GM18907 (cell line): ENCODE measurements at regions not wholly inside any gene's neighbourhood (a gene's known extent, or its start where the extent isn't known, plus 50 kb on each side); places are given as distances from the start of the nearest gene placed in this dataset.

ENCODE experiments used
- ATAC-seq: cut with Tn5 transposase; IDR thresholded peaks from one replicate; pipeline ENCODE4 v1.9.1; 2021; ENCODE audit warnings: mild to moderate bottlenecking, moderate library complexity; ENCODE audit not compliant: unreplicated experiment

DNA sequence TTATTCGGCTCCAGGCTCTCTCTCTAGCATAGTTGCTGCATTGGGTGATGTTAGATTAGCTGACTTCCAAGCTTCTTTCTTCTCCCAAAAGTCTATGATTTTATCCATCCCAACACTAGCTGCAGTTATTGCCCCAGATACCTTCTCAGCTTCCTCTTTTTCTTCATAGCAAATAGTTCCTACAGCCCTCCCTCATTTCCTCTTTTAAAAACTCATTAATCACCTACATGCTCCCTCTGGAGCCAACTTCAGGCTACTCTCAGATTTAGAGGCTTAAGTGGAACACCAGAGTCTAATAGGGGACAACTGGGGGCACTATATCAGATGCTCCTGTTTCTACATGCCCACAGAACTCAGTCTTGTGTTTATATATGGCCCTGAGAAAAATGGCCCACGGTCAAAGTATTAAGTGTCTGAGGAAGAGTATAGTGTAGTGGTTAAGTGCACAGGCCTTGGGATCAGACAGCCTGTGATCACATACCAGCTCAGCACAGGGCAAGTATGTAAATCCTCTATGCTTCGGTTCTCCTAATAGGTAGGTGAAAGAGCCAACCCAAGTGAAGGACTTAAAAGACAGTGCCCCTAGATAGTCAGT lies 241.9 kb upstream of the SLC14A2 start:
- peak; percentile 79 for ATAC-seq

DNA sequence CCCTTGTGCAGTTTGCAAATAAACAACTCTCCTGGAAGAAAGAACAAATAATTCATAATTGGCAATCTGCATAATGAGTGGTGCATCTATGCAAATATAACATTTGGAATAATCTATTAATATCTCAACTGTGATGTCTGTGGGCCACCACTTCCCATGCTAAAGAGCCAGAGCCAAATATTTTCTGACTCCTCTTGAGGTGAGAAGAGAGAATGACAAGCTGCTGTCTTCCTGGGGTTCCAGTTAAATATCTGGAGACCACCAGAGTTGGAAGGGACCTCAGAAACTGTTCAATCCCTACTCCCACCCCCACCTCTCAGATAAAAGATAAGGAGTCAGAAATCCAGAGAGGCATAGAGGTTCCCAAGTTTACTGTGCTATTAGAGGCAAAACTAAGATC lies 241.0 kb upstream of the SLC14A2 start:
- no peak for ATAC-seq

GRCh38 chr18:45374878-45375630 lies 240.2 kb upstream of the SLC14A2 start:
- no peak for ATAC-seq

DNA sequence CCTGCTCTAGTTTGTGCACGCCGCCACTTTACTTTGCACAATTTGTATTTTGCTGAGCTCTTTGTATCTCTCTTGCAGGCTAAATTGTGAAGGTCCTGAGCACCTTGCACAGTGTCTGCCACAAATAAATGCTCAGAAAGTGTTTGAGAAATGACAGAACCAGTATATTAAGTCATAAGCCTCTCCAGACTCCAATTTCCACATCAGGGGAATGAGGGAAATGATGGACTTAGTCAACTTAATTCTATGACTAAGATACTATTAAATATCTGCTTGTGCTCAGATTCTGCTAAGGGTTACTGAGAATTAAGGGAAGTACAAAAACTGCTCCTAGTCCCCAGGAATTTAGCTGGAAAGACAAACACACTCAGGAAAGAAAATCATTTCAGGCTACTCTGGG lies 239.1 kb upstream of the SLC14A2 start:
- no peak for ATAC-seq

- ATAC-seq = no peak
These were observed 237.0 kb upstream of the SLC14A2 start for GRCh38 chr18:45378308-45378707.

DNA sequence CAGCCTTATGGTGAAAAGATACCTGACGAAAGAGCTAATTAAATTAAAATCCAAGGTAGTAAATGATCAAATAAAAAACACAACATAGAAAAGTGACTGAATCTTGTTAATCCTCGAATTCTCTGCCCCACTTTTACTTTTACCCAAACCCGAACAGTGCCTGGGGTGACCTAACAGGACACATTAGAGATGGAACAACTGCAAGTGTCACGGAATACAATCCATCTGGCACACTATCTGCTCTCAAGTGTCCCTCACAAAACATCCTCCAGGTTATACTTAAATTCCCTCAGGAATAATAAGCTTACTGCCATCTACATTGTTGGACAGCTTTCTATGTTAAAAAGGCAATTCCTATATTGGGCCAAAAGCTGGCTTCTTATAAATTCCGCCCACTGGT lies 236.3 kb upstream of the SLC14A2 start:
- ATAC-seq = no peak

- ATAC-seq = peak; percentile 87
These were observed 235.4 kb upstream of the SLC14A2 start for GRCh38 chr18:45379903-45380302.

DNA sequence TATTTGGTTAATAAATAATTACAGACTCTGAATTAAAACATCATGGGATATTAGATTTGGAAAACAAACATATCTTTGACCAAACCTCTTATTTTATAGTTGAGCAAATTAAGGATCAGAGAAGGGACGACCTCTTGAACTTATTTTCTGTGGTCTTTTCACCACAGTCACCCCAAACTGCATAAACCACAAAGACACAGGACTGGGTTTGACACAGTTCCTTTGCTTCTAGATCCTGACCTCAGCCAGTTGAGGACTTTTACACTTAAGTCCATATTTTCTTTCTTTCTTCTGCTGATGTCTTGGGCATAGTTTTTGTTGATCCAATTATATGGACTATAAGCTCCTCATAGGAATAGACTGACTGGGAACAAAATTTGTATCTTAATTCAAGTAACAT lies 234.0 kb upstream of the SLC14A2 start:
- ATAC-seq = no peak

DNA sequence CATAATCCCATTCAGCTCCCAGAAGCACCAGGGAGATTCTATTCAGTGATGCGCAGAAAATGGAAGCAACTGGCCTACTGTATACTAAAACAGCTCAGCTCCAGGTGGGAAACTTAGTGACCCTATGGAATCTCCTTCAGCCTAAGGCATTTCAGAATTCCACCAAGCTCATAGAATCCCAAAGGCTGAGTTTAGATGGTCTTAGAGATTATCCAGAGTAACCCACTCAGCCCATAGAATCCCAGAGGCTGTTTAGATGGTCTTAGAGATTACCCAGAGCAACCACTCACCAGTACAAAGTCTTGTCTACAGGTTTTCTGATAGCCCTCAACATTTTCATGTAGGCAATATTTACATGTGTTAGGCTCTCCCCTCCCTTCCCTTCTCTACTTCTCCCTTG lies 232.0 kb upstream of the SLC14A2 start:
- no peak for ATAC-seq

DNA sequence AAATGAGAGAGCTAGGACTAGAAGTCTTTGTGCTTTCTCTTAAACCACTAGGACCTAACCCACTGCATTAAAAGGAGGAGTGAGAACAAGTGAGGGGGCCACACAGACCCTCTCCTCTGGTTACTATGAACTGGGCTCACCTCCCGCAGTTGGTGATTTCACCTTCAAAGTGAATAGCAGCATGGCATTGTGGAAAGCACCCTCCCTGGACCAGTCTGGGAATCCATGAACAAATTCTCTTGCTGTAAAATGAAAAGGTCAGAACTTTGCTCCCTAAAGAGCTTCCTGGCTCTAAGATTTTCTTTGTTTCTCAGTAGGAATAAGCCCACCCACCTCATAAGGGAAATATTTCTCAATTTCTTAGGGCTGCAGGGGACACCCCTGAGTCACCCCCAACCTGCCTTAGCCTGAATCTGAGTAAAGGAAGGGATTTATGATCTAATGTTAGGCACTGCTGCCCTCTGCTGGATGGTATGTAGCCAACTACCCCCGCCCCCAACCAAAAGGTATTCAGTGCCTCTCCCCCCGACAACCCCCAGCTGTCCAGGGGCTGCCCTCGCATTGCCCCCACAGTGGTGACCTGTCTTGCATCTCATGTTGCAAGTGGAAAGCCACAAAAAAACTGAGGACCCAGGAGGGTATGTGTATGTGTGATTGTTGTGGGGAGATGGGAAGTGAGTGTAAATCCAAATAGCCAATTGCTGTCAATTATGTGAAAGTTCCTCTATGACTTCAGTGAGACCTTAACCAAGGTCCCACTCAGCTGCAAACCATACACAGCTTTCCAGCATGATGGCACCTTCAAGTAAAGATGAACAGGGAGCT lies 230.9 kb upstream of the SLC14A2 start:
- peak; percentile 62 for ATAC-seq

DNA sequence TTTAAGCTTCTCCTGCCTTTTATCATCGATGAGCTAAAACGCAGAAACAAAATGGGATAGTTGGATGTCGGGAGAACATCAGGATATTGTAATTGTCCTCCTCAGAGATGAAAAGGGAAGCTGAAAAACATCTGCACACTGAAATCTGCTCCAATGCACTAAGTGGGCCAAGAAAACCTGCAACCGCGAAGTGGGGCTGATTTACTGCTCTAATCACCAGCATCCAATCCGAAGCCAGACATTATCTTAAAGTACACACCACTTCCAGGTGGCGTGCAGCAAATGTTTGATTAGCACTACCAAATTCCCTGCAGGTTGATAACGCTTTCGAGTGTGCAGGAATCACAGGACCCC lies 230.3 kb upstream of the SLC14A2 start:
- no peak for ATAC-seq

DNA sequence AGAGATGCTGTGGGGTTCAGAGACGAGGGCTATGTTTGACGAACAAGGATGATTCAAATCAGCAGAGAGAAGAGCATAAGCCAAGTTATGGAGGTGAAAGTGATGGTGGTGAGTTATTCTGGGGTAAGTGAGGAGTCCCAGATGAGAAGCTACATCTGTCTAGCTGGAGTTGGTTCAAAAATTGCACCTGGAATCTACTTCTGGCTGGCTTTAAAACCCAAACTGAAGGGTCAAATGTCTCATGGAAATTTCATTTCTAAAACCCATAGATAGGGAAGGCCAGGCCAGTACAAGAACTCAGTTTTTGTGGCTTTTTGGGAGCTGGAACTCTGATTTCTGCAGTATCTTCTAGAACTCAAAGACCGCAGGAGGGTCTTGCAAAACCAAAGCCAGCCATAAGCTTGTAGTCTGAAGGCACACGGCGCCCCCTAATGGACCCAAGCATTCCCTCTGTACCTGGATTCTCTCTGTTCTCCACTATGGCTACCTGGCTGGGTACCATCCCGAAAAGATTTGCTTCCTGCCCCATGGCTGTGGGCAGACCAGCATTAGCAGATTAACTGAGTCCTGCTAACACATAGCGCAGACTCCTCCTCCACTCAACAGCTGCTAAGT lies 229.1 kb upstream of the SLC14A2 start:
- ATAC-seq = no peak

DNA sequence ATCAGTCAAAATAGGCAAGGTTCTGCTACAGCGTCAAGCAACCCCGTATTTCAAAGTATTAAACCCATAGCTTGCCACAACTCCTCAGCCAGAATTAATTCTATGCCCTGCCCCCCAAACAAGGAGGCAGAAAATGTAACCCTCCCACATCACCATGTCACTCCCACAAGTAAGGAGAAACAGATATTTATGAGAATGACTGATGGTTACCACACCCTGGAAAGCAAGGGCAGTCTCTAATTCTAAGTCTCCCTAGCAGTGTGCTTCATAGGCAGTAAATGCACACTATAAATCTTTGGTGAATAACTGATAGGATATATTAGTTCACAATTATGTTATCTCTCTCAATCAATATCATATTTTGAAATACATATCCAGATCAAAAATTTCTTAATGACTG lies 228.0 kb upstream of the SLC14A2 start:
- no peak for ATAC-seq

DNA sequence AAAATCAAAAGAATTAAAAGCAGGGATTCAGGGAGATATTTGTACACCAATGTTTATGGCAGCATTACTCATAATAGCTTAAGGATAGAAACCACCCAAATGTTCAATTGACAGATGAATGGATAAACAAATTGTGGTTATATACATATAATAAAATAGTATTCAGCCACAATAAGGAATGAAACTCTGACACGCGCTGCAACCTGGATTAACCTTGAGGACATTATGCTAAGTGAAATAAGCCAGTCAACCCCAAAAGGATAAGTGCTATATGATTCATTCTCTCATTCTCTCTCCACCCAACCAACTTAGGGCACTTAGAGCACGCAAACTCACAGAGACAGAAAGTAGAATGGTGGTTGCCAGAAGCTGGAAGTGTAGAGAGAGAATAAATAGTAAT lies 216.8 kb upstream of the SLC14A2 start:
- ATAC-seq = no peak

DNA sequence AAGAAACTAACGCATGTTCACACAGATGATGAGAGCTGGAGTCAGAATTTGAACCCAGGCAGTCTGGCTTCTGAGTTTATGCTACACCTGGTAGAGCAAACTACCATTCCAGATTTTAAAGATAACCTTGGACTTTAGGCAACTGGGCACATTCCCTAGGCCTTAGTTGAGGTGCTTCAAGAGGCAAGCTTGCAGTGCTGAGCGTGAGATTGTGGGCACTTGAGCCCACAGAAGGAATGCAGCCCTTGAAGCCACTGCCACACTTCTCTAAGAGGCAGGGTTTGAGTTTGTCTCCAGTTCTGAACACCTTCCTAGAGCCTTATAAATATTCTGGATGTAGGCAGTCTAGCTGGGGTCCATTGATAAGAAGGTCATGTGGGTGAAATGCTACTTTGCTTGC lies 216.1 kb upstream of the SLC14A2 start:
- ATAC-seq = no peak

DNA sequence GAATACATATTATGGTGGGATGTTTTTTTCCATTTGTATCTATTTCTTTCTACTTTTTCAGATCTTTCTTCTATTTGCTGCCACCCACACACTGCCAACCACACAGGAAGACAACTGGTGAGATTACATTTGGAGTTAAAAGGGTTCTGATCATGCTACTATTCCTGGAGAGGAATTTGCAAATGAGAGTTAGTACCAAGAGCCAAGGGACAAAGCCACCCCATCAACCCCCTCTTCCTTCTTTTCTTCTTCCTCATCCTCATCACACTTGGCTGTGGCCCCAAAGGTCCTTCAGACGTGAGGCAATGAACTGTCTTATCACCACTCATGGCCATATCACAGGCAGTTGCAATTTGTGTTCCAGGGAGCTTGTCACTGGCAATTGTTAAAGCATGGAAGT lies 215.6 kb upstream of the SLC14A2 start:
- ATAC-seq = no peak

- no peak for ATAC-seq
These were observed 212.7 kb upstream of the SLC14A2 start for GRCh38 chr18:45402485-45403056.

- ATAC-seq = no peak
These were observed 211.8 kb upstream of the SLC14A2 start for GRCh38 chr18:45403341-45404049.

- no peak for ATAC-seq
These were observed 207.1 kb upstream of the SLC14A2 start for GRCh38 chr18:45408218-45408617.

GRCh38 chr18:45409971-45410370 lies 205.3 kb upstream of the SLC14A2 start:
- no peak for ATAC-seq

DNA sequence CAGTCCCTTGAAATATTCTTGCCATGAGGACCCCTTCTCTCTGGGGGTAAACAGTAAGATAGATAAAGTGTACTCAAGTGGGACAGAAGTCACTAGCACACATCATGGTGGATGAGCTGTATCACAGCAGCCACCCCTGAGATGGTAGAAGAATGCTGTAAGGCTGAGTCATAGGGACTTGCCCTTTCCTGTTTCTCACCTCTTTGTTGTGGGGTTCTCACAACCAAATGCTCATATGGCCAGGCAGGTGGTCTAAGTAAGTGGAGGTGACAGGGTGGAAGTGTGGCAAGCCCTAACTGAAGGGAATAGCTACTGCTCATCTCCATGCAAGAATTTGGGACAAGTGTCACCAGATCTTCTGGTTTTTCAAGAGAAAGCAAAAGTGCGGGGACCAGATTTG lies 202.7 kb upstream of the SLC14A2 start:
- no peak for ATAC-seq
